GM20000 (cell line): ENCODE measurements at regions not wholly inside any gene's neighbourhood (a gene's known extent, or its start where the extent isn't known, plus 50 kb on each side); places are given as distances from the start of the nearest gene placed in this dataset.

Source experiments
- DNase-seq: peaks from one replicate; pipeline ENCODE4 v3.0.0; 2012; ENCODE audit warnings: low spot score
- TF ChIP-seq, protein P1 (sequence below): IDR thresholded peaks from 2 replicates; pipeline ENCODE4 v1.5.1; 2012; ENCODE audit warnings: mild to moderate bottlenecking, control low read depth; ENCODE audit errors: extremely low read depth, missing control alignments

DNA sequence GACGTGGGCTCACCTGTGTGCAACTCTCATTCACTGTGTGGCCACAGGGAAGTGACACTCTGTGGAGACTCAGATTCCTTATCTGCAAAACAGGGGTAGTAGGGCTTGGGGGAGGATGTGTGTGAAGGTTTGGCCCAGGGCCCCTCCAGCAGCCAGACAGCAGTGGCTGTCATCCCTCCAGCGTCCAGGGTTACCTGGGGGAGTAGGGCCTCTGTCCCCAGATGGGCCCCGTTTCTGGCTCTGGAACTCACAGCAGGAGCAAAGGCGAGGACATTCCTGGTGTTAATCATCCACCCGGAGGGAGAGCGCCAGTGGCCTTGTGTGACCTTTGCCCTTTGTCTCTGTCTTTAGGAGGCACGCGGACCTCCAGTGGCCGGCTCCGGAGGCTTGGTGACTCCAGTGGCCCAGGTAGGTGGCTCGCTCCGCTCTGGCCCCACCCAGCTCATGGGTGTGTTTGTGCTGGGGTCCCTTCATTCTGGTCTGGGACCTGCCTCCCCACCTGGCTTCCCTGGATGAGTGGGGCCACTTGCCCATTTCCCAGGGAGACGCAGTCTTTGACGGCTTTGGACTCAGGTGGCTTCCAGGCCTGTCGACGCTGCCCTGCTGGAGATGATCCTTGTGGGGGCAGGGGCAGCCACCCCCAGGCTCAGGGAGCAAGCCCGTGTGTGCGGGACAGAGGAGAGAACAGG lies 166.2 kb downstream of the SEC14L1 start:
- TF ChIP-seq, protein P1, sequence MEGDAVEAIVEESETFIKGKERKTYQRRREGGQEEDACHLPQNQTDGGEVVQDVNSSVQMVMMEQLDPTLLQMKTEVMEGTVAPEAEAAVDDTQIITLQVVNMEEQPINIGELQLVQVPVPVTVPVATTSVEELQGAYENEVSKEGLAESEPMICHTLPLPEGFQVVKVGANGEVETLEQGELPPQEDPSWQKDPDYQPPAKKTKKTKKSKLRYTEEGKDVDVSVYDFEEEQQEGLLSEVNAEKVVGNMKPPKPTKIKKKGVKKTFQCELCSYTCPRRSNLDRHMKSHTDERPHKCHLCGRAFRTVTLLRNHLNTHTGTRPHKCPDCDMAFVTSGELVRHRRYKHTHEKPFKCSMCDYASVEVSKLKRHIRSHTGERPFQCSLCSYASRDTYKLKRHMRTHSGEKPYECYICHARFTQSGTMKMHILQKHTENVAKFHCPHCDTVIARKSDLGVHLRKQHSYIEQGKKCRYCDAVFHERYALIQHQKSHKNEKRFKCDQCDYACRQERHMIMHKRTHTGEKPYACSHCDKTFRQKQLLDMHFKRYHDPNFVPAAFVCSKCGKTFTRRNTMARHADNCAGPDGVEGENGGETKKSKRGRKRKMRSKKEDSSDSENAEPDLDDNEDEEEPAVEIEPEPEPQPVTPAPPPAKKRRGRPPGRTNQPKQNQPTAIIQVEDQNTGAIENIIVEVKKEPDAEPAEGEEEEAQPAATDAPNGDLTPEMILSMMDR, result no peak
- DNase-seq, result no peak

DNA sequence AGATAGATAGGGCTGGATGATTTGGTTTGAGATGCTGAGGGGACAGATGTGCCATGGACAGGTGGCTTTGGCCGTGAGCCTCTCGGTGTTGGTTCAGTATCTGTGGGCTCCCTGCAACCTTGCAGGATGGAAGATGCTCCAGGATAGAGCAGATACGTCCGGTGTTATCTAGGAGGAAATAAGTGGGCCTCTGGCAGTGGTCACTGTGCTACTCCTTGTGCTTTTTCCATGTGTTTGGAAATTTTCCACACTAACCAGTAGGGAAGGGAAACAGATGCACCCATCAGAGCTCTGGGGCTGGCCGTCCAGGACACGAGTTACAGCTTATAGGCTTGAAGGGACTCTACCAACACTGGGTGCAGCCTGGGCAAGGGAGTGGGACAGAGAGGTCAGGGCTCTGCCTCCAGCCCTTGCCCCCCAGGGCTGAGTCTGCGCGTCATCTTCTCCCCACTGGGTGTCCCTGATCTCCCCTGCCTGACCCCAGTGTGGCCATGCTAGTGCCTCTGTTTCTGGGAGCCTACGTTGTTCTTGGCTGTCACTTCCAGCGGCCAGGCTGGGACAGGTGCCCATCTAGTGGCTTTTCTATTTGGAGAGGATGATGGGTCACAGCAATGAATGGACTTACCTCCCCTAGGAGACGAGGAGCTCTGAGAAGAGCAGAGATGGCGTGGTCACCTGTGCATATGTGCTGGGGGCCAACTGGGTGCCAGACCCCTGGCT lies 166.9 kb downstream of the SEC14L1 start:
- TF ChIP-seq, protein P1, result no peak
- no peak for DNase-seq

DNA sequence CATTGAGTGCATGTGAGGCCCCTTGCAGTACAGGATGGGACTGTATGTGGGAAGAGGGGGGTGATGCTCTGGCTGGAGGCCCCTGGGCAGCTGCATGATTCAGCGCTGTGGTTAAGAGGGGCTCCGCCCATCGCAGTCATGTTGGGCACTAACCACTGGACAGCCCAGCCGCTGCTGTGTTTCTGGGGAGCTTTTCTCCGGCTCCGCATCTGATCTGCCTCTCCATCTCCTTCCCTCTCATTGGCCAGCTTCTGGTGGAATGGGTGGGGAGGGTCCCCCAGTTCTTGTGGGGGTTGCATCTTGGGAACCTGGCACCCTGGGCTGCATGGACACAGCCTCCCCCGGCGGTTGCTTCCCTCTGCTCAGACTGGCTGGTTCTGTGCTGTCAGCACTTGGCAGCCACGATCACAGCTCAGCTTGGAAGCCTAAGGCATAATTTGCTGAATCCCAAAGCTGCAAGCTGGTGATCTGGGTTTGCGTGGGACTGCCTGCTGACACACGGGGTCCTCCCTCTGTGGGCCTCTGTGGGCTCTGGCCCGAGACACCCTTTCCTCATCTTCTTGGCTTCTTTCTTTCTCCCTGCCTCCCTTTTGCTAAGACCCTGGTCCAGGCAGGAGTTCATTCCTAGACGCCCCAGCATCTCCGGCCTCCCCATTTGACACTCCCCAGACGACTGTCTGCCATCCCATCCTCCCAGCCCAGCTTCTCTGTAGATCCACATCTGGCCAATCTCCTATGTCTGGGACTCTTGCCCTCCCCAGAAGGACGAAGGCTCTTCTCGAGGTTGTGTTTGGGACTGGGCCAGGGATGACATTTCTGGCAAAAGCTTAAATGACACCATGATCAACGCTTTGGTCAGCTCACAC lies 168.3 kb downstream of the SEC14L1 start:
- TF ChIP-seq, protein P1, result no peak

DNA sequence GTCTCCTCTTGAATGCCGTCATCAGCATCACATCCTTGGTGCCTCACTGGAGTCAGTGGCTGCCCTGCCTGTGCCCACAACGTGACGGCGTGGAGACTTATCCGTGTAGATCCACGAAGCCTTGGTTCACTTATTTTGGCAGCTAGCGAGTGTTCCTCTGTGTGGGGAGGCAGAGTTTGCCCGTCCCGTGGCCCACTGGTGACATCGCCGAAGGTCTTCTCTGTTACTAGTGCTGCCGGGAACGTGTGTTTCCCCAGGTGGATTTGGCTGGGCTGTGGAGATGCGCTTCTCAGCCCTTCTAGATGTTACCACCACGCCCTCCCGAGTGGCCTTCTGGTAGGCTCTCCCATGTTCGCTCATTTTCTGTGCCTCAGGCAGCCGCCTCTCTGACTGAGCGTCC lies 169.6 kb downstream of the SEC14L1 start:
- TF ChIP-seq, protein P1, result no peak

More for the DNA sequence above, 168.3 kb downstream of the SEC14L1 start:
- DNase-seq, result no peak

DNA sequence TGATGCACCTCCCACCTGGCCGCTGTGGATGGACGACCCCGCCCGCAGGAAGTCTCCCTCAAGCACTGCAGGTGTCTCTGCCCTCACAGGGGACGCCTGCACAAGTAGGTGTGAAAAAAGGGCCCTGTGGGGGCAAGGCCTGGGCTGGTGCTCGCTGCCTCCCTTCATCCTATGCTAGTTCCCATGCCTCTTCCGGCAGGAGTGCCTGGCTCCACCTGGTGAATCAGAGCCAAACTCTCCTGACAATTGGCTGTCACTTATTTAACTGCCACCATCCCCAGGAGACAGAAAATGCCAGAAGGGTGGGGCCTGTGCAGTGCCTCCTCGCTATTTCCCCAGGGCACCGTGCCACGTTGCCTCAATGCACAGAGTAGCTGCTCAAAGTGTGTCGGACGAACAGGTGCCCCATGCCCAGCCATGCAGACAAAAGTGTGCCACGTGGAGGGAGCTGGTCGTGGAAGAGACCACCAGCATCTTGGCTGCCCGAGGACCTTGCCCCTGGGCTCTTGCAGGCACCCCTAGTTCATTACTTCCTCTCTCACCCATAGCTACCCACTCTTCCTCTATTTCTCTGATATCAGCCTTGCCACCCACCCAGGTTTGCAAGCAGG lies 170.7 kb downstream of the SEC14L1 start:
- TF ChIP-seq, protein P1, result no peak

More for the DNA sequence above, 169.6 kb downstream of the SEC14L1 start:
- DNase-seq, result no peak

DNA sequence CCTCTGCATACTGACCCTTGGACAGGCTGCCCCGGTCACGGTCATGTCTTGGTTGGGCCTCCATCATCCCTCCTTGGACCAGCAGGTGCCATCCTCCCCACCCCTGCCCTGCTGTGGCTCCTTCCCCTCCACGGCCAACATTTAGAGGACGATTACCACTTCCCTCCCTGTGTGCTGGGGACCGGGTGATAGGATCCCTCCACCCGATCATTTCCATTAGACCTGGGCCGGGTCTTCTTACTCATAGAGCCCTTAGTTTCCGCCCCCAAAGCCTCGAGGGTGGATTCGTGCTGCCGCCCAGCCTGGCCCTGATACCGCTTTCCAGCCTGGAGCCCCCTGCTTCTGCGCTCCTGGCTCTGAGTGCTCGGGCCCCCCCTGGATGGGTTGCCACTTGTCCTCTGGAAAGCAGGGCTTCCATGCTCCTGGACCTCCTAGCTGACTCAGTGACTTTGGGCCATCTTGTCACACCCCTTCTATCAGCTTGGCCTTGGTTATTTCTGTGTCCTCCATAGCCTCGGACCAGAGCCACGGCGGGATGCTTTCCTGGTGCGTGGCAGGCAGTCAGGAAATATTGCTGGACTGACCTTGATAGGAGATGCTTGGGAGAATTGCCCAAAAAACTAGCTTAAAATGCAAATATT lies 171.4 kb downstream of the SEC14L1 start:
- TF ChIP-seq, protein P1, result no peak
- no peak for DNase-seq

More for the DNA sequence above, 170.7 kb downstream of the SEC14L1 start:
- DNase-seq, result no peak
